ENCODE measurements at regions not wholly inside any gene's neighbourhood (a gene's known extent, or its start where the extent isn't known, plus 50 kb on each side); places are given as distances from the start of the nearest gene placed in this dataset.

DNA sequence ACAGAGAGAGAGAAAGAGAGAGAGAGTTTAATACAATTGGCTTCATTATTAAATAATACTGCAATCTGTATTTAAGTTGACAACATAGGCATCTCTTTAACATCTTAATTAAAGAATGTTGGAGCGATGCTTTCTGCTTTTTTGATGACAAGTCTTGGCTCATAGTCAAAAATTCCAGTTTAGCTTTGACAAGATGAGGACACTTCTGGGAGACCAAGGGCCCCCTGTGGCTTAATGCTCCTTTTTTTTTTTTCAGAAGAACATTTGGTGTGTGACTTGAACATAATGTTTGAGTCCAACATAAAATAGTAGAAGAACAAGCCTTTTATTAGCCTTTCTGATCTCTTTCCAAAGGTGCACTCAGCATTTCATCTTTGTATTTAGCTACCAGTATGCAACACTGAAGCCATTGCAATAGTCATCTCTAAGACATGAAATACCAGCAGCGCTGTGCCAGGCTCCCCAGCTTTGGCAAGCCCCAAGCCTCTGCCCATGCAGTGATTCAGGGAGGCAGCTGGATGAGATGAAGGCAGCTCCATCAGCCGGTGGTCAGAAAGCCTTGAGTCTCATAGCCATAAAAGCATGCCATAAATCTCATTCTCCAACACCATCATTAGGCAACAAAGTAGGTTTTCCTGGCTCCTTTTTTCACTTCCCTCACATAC, 349.4 kb upstream of the SEMA6D start:
- no peak overlapping the region for H3K4me3 Mint-ChIP-seq (ENCODE audit: low read depth, unreplicated experiment)
- BruUV-seq (replicated peaks) = no TSS peak
- CTCF ChIA-PET = no interaction called here
- no peak for DNase-seq
- intact Hi-C loops (cut with micrococcal nuclease; ENCODE audit: unreplicated experiment) = no loop called here
- H3K4me1 Mint-ChIP-seq (ENCODE audit: low read depth, unreplicated experiment) = no peaks in the 10 kb centered on the region
- H3K9me3 Mint-ChIP-seq (ENCODE audit: low read depth, unreplicated experiment) = peaks cover 16% of the 10 kb centered on the region
- H3K36me3 Mint-ChIP-seq (ENCODE audit: insufficient read depth, unreplicated experiment) = no peaks in the 10 kb centered on the region
- no peak overlapping the region for H3K27ac Mint-ChIP-seq (ENCODE audit: unreplicated experiment)
- no peak for TF ChIP-seq CTCF (IDR thresholded peaks at IDR 0.05; ENCODE audit: unreplicated experiment)
- H3K27me3 Mint-ChIP-seq (ENCODE audit: unreplicated experiment) = no peaks in the 10 kb centered on the region

GRCh38 chr15:47371939-47372338, 345.4 kb upstream of the SEMA6D start:
- H3K27ac Mint-ChIP-seq (ENCODE audit: unreplicated experiment) = no peak overlapping the region
- H3K36me3 Mint-ChIP-seq (ENCODE audit: insufficient read depth, unreplicated experiment) = no peaks in the 10 kb centered on the region
- CTCF ChIA-PET = no interaction called here
- no peak for DNase-seq
- no peaks in the 10 kb centered on the region for H3K4me1 Mint-ChIP-seq (ENCODE audit: low read depth, unreplicated experiment)
- H3K4me3 Mint-ChIP-seq (ENCODE audit: low read depth, unreplicated experiment) = no peak overlapping the region
- no peaks in the 10 kb centered on the region for H3K27me3 Mint-ChIP-seq (ENCODE audit: unreplicated experiment)
- H3K9me3 Mint-ChIP-seq (ENCODE audit: low read depth, unreplicated experiment) = peaks cover 10% of the 10 kb centered on the region
- no peak for TF ChIP-seq CTCF (IDR thresholded peaks at IDR 0.05; ENCODE audit: unreplicated experiment)
- BruUV-seq (replicated peaks) = no TSS peak
- intact Hi-C loops (cut with micrococcal nuclease; ENCODE audit: unreplicated experiment) = no loop called here

DNA sequence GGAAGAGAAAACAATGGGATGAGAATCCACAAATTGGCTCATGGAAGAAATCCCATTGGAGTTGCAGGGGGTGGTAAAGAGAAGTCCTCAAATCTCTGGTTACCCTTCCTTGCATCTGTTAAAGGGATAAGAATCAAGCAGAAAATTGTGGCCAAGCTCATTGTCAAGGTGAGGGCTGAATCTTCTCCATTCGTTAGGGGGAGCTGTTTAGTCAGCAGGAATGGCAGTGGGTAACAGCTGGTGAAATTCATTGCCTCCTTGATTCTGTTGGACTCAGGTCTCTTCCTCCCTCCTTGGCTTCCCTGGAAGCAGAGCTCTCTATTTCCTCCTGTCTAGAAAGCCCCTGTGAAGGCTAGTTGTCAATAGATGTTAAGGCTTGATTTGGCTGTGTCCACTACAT, 343.1 kb upstream of the SEMA6D start:
- no peaks in the 10 kb centered on the region for H3K27me3 Mint-ChIP-seq (ENCODE audit: unreplicated experiment)

GRCh38 chr15:47376190-47376589, 341.1 kb upstream of the SEMA6D start:
- no TSS peak for BruUV-seq (replicated peaks)
- TF ChIP-seq CTCF (IDR thresholded peaks at IDR 0.05; ENCODE audit: unreplicated experiment) = no peak
- Mint-ChIP-seq H3K9me3 (ENCODE audit: low read depth, unreplicated experiment) (peaks cover 5% of the 10 kb centered on the region), H3K27ac (ENCODE audit: unreplicated experiment) (no peak overlapping the region), H3K36me3 (ENCODE audit: insufficient read depth, unreplicated experiment) (no peaks in the 10 kb centered on the region), H3K4me3 (ENCODE audit: low read depth, unreplicated experiment) (no peak overlapping the region), H3K27me3 (ENCODE audit: unreplicated experiment) (no peaks in the 10 kb centered on the region), H3K4me1 (ENCODE audit: low read depth, unreplicated experiment) (no peaks in the 10 kb centered on the region)
- no peak for DNase-seq
- CTCF ChIA-PET = no interaction called here
- intact Hi-C loops (cut with micrococcal nuclease; ENCODE audit: unreplicated experiment) = no loop called here

More for the DNA sequence above, 343.1 kb upstream of the SEMA6D start:
- no peaks in the 10 kb centered on the region for H3K4me1 Mint-ChIP-seq (ENCODE audit: low read depth, unreplicated experiment)
- H3K9me3 Mint-ChIP-seq (ENCODE audit: low read depth, unreplicated experiment) = peaks cover 5% of the 10 kb centered on the region
- CTCF ChIA-PET = no interaction called here
- BruUV-seq (replicated peaks) = no TSS peak
- intact Hi-C loops (cut with micrococcal nuclease; ENCODE audit: unreplicated experiment) = no loop called here
- no peaks in the 10 kb centered on the region for H3K36me3 Mint-ChIP-seq (ENCODE audit: insufficient read depth, unreplicated experiment)
- no peak for DNase-seq
- no peak overlapping the region for H3K4me3 Mint-ChIP-seq (ENCODE audit: low read depth, unreplicated experiment)
- no peak overlapping the region for H3K27ac Mint-ChIP-seq (ENCODE audit: unreplicated experiment)
- no peak for TF ChIP-seq CTCF (IDR thresholded peaks at IDR 0.05; ENCODE audit: unreplicated experiment)
